SK-N-SH treated with all-trans-retinoic acid at 6 μM for 48 hours (cell line): ENCODE measurements at regions not wholly inside any gene's neighbourhood (a gene's known extent, or its start where the extent isn't known, plus 50 kb on each side); places are given as distances from the start of the nearest gene placed in this dataset.

ENCODE experiments used
- ATAC-seq: fragments of 200-7000 bp; cut with Tn5 transposase; 3 replicates; pipeline ENCODE4 v1.9.1; 2020; ENCODE audit warnings: mild to moderate bottlenecking, moderate library complexity
- ARNTL ChIP-seq: fragments of 450-650 bp; formaldehyde crosslinking; IDR thresholded peaks from 2 replicates; pipeline ENCODE4 v1.5.0; 2020; ENCODE audit warnings: low read depth, mild to moderate bottlenecking, moderate library complexity, borderline replicate concordance
- BACH2 ChIP-seq: fragments of 250-450 bp; sonication (Bioruptor Pico); IDR thresholded peaks from 2 replicates; pipeline ENCODE4 v1.9.0; 2021; ENCODE audit warnings: mild to moderate bottlenecking, borderline replicate concordance
- CSDC2 ChIP-seq: fragments of 250-450 bp; sonication (Bioruptor Pico); IDR thresholded peaks from 2 replicates; pipeline ENCODE4 v1.5.0; 2020; ENCODE audit warnings: mild to moderate bottlenecking, moderate library complexity
- CSRNP3 ChIP-seq: fragments of 250-450 bp; sonication (Bioruptor Pico); IDR thresholded peaks from 2 replicates; pipeline ENCODE4 v1.5.1; 2021; ENCODE audit warnings: mild to moderate bottlenecking, moderate library complexity
- ESRRG ChIP-seq: fragments of 250-450 bp; sonication (Bioruptor Pico); IDR thresholded peaks from 2 replicates; pipeline ENCODE4 v1.6.1; 2021; ENCODE audit warnings: mild to moderate bottlenecking
- GLIS3 ChIP-seq: fragments of 250-450 bp; sonication (Bioruptor Pico); IDR thresholded peaks from 2 replicates; pipeline ENCODE4 v1.5.0; 2020; ENCODE audit warnings: mild to moderate bottlenecking, moderate library complexity
- ISL1 ChIP-seq: fragments of 250-450 bp; sonication (Bioruptor Pico); IDR thresholded peaks from 2 replicates; pipeline ENCODE4 v2.1.2; 2022; ENCODE audit warnings: mild to moderate bottlenecking, moderate library complexity
- OSR1 ChIP-seq: fragments of 250-450 bp; sonication (Bioruptor Pico); IDR thresholded peaks from 2 replicates; pipeline ENCODE4 v1.8.0; 2022; ENCODE audit warnings: moderate library complexity, mild to moderate bottlenecking, inconsistent platforms
- POU6F1 ChIP-seq: fragments of 250-450 bp; sonication (Bioruptor Pico); IDR thresholded peaks from 2 replicates; pipeline ENCODE4 v1.8.0; 2021; ENCODE audit warnings: low read depth, mild to moderate bottlenecking, moderate library complexity, borderline replicate concordance
- RARB ChIP-seq: fragments of 250-450 bp; sonication (Bioruptor Pico); IDR thresholded peaks from 2 replicates; pipeline ENCODE4 v1.8.0; 2021; ENCODE audit warnings: mild to moderate bottlenecking, moderate library complexity
- SNAI2 ChIP-seq: fragments of 250-450 bp; sonication (Bioruptor Pico); IDR thresholded peaks from 2 replicates; pipeline ENCODE4 v1.5.0; 2020; ENCODE audit warnings: mild to moderate bottlenecking, moderate library complexity
- TCF4 ChIP-seq: fragments of 250-450 bp; sonication (Bioruptor Pico); IDR thresholded peaks from 2 replicates; pipeline ENCODE4 v1.8.0; 2021; ENCODE audit warnings: mild to moderate bottlenecking, moderate library complexity, borderline replicate concordance
- TOX ChIP-seq: fragments of 250-450 bp; sonication (Bioruptor Pico); IDR thresholded peaks from 2 replicates; pipeline ENCODE4 v1.8.0; 2021; ENCODE audit warnings: mild to moderate bottlenecking, moderate library complexity, borderline replicate concordance
- TSHZ2 ChIP-seq: fragments of 250-450 bp; sonication (Bioruptor Pico); IDR thresholded peaks from 2 replicates; pipeline ENCODE4 v1.5.0; 2020; ENCODE audit warnings: mild to moderate bottlenecking, moderate library complexity
- ZC3H10 ChIP-seq: fragments of 250-450 bp; sonication (Bioruptor Pico); IDR thresholded peaks from 2 replicates; pipeline ENCODE4 v1.5.1; 2021; ENCODE audit warnings: mild to moderate bottlenecking, moderate library complexity
- ZFP3 ChIP-seq: fragments of 250-450 bp; sonication (Bioruptor Pico); IDR thresholded peaks from 2 replicates; pipeline ENCODE4 v1.5.0; 2020; ENCODE audit warnings: mild to moderate bottlenecking, moderate library complexity
- ZFP30 ChIP-seq: fragments of 450-650 bp; formaldehyde crosslinking; IDR thresholded peaks from 2 replicates; pipeline ENCODE4 v1.5.0; 2022; ENCODE audit warnings: mild to moderate bottlenecking, moderate library complexity
- ZNF565 ChIP-seq: fragments of 450-650 bp; formaldehyde crosslinking; conservative IDR thresholded peaks from 2 replicates; pipeline ENCODE4 v1.5.0; 2020; ENCODE audit warnings: low read depth, mild to moderate bottlenecking, moderate library complexity
- ZNF70 ChIP-seq: fragments of 450-650 bp; formaldehyde crosslinking; IDR thresholded peaks from 2 replicates; pipeline ENCODE4 v1.5.0; 2020; ENCODE audit warnings: mild to moderate bottlenecking, moderate library complexity
- ZNF8 ChIP-seq: fragments of 450-650 bp; formaldehyde crosslinking; IDR thresholded peaks from 2 replicates; pipeline ENCODE4 v1.5.0; 2020; ENCODE audit warnings: mild to moderate bottlenecking, moderate library complexity
- TF ChIP-seq, protein P1 (sequence below): fragments of 250-450 bp; sonication (Bioruptor Pico); IDR thresholded peaks from 2 replicates; pipeline ENCODE4 v1.5.1; 2020; ENCODE audit warnings: low read depth, mild to moderate bottlenecking, moderate library complexity
- TF ChIP-seq, protein P2 (sequence below): fragments of 250-450 bp; sonication (Bioruptor Pico); IDR thresholded peaks from 2 replicates; pipeline ENCODE4 v1.8.0; 2020; ENCODE audit warnings: mild to moderate bottlenecking, moderate library complexity, borderline replicate concordance

DNA sequence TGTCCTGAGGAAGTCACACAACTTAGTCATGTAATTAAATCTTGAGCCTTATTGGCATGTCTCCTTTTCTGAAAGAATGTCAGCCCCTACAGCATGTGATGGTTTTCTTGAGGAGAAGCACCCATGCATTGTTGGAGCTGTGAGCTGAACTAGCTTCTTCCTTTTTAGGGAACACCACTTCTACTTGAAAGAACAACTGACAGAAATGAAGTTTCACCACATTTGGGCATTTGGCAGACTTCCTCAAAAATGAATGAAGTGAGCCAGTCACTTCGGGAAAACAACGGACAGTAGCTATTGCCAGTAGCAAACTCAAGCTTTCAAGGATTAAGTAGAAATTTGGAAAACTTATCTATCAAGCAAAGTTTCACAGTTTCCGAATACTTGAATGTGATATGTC lies 1351.3 kb downstream of the EFNB2 start:
- TF ChIP-seq BACH2 (CRISPR knock-in tag) (no peak), ZNF8 (CRISPR knock-in tag) (no peak), GLIS3 (CRISPR knock-in tag) (no peak)
- ATAC-seq: no peak

DNA sequence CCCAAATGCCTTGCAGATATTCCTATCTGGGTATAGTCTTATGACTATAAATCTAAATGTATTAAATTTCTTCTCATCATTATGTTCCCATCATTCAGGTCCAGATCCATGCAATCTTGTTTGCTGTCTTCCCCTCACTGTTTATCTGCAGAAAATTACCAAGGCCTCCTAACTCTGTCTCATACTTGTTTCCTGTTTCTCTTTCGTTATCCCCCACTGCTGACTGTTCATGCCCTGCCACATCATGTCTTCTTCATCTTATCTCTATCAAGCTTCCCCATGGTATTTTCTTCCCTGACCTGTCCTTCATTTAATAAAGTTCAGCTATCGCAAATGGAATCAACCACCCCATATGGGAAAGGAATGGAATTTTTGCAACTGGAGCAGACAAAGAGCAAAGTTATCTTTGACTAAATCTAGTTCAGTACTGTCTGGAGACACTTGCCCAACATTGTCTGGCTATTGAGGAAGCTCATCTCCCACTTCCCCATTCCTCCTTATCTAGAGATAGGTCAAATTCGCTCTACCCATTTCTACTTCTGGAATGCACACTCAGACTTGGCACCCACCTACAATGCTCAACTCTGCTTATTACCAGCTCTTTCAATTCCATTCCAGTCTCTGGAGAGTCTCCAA lies 1358.1 kb downstream of the EFNB2 start:
- no peak for ATAC-seq
- TF ChIP-seq ZNF70 (no peak), ISL1 (0 out of 2 replicates have a peak, but pooled peaks have one; percentile 24), ZNF8 (CRISPR knock-in tag) (no peak)

DNA sequence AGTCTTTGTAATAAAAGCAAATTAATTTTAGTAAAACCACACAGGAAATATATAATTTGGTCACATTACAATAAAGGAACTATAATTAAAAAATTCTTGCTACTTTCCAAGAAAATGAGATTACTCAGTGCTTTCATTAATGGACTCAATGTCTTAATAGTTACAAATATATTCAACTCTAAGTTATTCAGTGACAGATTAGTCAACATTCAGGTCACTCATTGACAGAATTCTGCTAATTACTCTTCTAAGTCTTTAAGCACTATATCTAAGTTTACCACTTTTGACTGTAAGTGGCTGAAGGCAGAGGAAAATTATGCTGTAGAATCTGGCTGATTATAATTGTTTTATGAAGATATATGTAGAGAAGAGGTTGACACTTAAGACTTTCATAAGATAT lies 1365.0 kb downstream of the EFNB2 start:
- TF ChIP-seq TOX (no peak), TCF4 (CRISPR knock-in tag) (no peak), CSDC2 (CRISPR knock-in tag) (no peak), OSR1 (CRISPR knock-in tag) (no peak), ZNF565 (CRISPR knock-in tag) (no peak), RARB (no peak), TSHZ2 (CRISPR knock-in tag) (no peak), SNAI2 (no peak), ARNTL (CRISPR knock-in tag) (no peak), ISL1 (no peak), ZC3H10 (CRISPR knock-in tag) (no peak), BACH2 (CRISPR knock-in tag) (no peak), ZFP30 (CRISPR knock-in tag) (no peak)
- TF ChIP-seq, protein P1, sequence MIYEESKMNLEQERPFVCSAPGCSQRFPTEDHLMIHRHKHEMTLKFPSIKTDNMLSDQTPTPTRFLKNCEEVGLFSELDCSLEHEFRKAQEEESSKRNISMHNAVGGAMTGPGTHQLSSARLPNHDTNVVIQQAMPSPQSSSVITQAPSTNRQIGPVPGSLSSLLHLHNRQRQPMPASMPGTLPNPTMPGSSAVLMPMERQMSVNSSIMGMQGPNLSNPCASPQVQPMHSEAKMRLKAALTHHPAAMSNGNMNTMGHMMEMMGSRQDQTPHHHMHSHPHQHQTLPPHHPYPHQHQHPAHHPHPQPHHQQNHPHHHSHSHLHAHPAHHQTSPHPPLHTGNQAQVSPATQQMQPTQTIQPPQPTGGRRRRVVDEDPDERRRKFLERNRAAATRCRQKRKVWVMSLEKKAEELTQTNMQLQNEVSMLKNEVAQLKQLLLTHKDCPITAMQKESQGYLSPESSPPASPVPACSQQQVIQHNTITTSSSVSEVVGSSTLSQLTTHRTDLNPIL (CRISPR knock-in tag): no peak
- ATAC-seq: no peak

GRCh38 chr13:105168295-105168694 lies 1367.2 kb downstream of the EFNB2 start:
- ATAC-seq: no peak
- TF ChIP-seq SNAI2 (no peak), ARNTL (CRISPR knock-in tag) (no peak), TSHZ2 (CRISPR knock-in tag) (no peak), ISL1 (no peak), CSRNP3 (no peak), ZNF565 (CRISPR knock-in tag) (no peak), RARB (no peak), CSDC2 (CRISPR knock-in tag) (no peak), ZNF8 (CRISPR knock-in tag) (no peak), GLIS3 (CRISPR knock-in tag) (no peak), TOX (no peak), POU6F1 (no peak), BACH2 (CRISPR knock-in tag) (no peak), ESRRG (CRISPR knock-in tag) (no peak), ZFP3 (CRISPR knock-in tag) (no peak), OSR1 (CRISPR knock-in tag) (no peak)
- TF ChIP-seq, protein P2, sequence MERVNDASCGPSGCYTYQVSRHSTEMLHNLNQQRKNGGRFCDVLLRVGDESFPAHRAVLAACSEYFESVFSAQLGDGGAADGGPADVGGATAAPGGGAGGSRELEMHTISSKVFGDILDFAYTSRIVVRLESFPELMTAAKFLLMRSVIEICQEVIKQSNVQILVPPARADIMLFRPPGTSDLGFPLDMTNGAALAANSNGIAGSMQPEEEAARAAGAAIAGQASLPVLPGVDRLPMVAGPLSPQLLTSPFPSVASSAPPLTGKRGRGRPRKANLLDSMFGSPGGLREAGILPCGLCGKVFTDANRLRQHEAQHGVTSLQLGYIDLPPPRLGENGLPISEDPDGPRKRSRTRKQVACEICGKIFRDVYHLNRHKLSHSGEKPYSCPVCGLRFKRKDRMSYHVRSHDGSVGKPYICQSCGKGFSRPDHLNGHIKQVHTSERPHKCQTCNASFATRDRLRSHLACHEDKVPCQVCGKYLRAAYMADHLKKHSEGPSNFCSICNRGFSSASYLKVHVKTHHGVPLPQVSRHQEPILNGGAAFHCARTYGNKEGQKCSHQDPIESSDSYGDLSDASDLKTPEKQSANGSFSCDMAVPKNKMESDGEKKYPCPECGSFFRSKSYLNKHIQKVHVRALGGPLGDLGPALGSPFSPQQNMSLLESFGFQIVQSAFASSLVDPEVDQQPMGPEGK (CRISPR knock-in tag): no peak
- TF ChIP-seq, protein P1 (CRISPR knock-in tag): no peak
